Gastroesophageal sphincter (tissue), 4 donors: ENCODE measurements at regions not wholly inside any gene's neighbourhood (a gene's known extent, or its start where the extent isn't known, plus 50 kb on each side); places are given as distances from the start of the nearest gene placed in this dataset.

Experiments used
- ATAC-seq: fragments of 150-250 bp; one replicate; pipeline ENCODE4 v1.9.1; 2016; ENCODE audit warnings: mild to moderate bottlenecking, moderate library complexity
- H3K27ac ChIP-seq, 4 donors: fragments of 200-600 bp; sonication (generic) in 3 of 4; 1 replicate in 3 of 4; 2 replicates in 1 of 4; pipeline ENCODE4 v1.5.1; 2016 to 2019
- H3K27me3 ChIP-seq: fragments of 200-600 bp; sonication (generic); one replicate; pipeline ENCODE4 v1.5.1; 2019
- H3K36me3 ChIP-seq, 2 donors: fragments of 200-600 bp; sonication (generic); one replicate each; pipeline ENCODE4 v1.5.1; 2019; ENCODE audit warnings: control low read depth in 1 of 2
- H3K4me1 ChIP-seq, 3 donors: fragments of 200-600 bp; sonication (generic); 1 replicate in 2 of 3; 2 replicates in 1 of 3; pipeline ENCODE4 v1.5.1; 2016 to 2019; ENCODE audit warnings: control low read depth in 2 of 3
- H3K4me3 ChIP-seq, 2 donors: fragments of 200-600 bp; sonication (generic); one replicate each; pipeline ENCODE4 v1.5.1; 2019; ENCODE audit warnings: mild to moderate bottlenecking in 1 of 2, moderate library complexity in 1 of 2
- H3K9me3 ChIP-seq, 3 donors: fragments of 200-600 bp; sonication (generic); one replicate each; pipeline ENCODE4 v1.5.1; 2017 to 2019; ENCODE audit warnings: control low read depth in 2 of 3
- CTCF ChIP-seq, 4 experiments: fragments of 200-600 bp in 2 of 4; fragments of 450-650 bp in 2 of 4; sonication (generic) in 1 of 4; IDR thresholded peaks; one replicate each; pipeline ENCODE4 v1.5.1; 2017 to 2019; ENCODE audit warnings: antibody characterized with exemption in 4 of 4, mild to moderate bottlenecking in 2 of 4, moderate library complexity in 2 of 4
- EP300 ChIP-seq: sonication (generic); formaldehyde crosslinking; IDR thresholded peaks from one replicate; pipeline ENCODE4 v1.6.1; 2017; ENCODE audit warnings: antibody characterized with exemption, mild to moderate bottlenecking
- POLR2A ChIP-seq, 2 donors: fragments of 450-650 bp; IDR thresholded peaks; one replicate each; pipeline ENCODE4 v1.6.1; 2017; ENCODE audit warnings: antibody characterized with exemption in 2 of 2, mild to moderate bottlenecking in 2 of 2, moderate library complexity in 1 of 2
- POLR2AphosphoS5 ChIP-seq: sonication (generic); formaldehyde crosslinking; IDR thresholded peaks from one replicate; pipeline ENCODE4 v1.6.1; 2017; ENCODE audit warnings: antibody characterized with exemption
- WGBS, 2 donors: methylation state at CpG; one replicate each; pipeline ENCODE4 v1.1.5; 2018; ENCODE audit warnings: low coverage in 1 of 2; 5-methylcytosine and 5-hydroxymethylcytosine counted together

- Histone ChIP-seq H3K27ac (no peak overlapping the region), H3K9me3 (no peaks in the 10 kb centered on the region), H3K27me3 (no peaks in the 10 kb centered on the region), H3K4me1 (peaks cover 0 to 24% (median 0%) of the 10 kb centered on the region in 3 donors), H3K4me3 (no peak overlapping the region), H3K36me3 (peaks cover 0 to 15% of the 10 kb centered on the region in 2 donors)
- no peak for TF ChIP-seq EP300
- no peak for TF ChIP-seq POLR2AphosphoS5
- no peak for TF ChIP-seq POLR2A (IDR thresholded peaks at IDR 0.05)
- no peak for TF ChIP-seq CTCF (IDR thresholded peaks at IDR 0.05)
- ATAC-seq, result no peak
- WGBS, 2 donors, result 88 to 93% methylated on average over 3 of the region's 11 CpGs
These were observed 1466.9 kb downstream of the UQCRFS1 start for GRCh38 chr19:27745978-27746542.

- Histone ChIP-seq H3K4me1 (peaks cover 0 to 18% (median 0%) of the 10 kb centered on the region in 3 donors), H3K4me3 (no peak overlapping the region), H3K27me3 (no peaks in the 10 kb centered on the region), H3K36me3 (peaks cover 0 to 15% of the 10 kb centered on the region in 2 donors), H3K27ac (no peak overlapping the region), H3K9me3 (no peaks in the 10 kb centered on the region)
- WGBS, 2 donors, result 80 to 87% methylated on average over 3 to 5 of the region's 10 CpGs
- TF ChIP-seq CTCF (IDR thresholded peaks at IDR 0.05) (no peak), POLR2A (IDR thresholded peaks at IDR 0.05) (no peak), EP300 (no peak), POLR2AphosphoS5 (no peak)
- ATAC-seq, result no peak
These were observed 1467.8 kb downstream of the UQCRFS1 start for GRCh38 chr19:27744926-27745768.

GRCh38 chr19:27742041-27742440, 1470.9 kb downstream of the UQCRFS1 start:
- Histone ChIP-seq H3K27me3 (no peaks in the 10 kb centered on the region), H3K9me3 (no peaks in the 10 kb centered on the region), H3K4me3 (no peak overlapping the region), H3K27ac (no peak overlapping the region), H3K4me1 (peaks cover 0 to 9% (median 0%) of the 10 kb centered on the region in 3 donors), H3K36me3 (peaks cover 0 to 15% of the 10 kb centered on the region in 2 donors)
- 80 to 87% methylated on average over 3 of the region's 3 CpGs for WGBS, 2 donors
- TF ChIP-seq CTCF (IDR thresholded peaks at IDR 0.05) (no peak), POLR2AphosphoS5 (no peak)
- no peak for ATAC-seq

- Histone ChIP-seq H3K4me1 (peaks cover 0 to under 1% (median 0%) of the 10 kb centered on the region in 3 donors), H3K27me3 (no peaks in the 10 kb centered on the region), H3K9me3 (no peaks in the 10 kb centered on the region), H3K27ac (no peak overlapping the region), H3K4me3 (no peak overlapping the region), H3K36me3 (peaks cover 0 to 15% of the 10 kb centered on the region in 2 donors)
- WGBS, 2 donors, result 83 to 94% methylated on average over 4 to 7 of the region's 8 CpGs
- TF ChIP-seq POLR2A (IDR thresholded peaks at IDR 0.05), result no peak
- TF ChIP-seq EP300, result no peak
- no peak for TF ChIP-seq CTCF (IDR thresholded peaks at IDR 0.05)
- TF ChIP-seq POLR2AphosphoS5, result no peak
- ATAC-seq, result no peak
These were observed 1471.7 kb downstream of the UQCRFS1 start for GRCh38 chr19:27741236-27741635.

GRCh38 chr19:27740396-27740795, 1472.6 kb downstream of the UQCRFS1 start:
- no peaks in the 10 kb centered on the region for H3K9me3 ChIP-seq
- 80 to 100% methylated on average over 1 to 2 of the region's 3 CpGs for WGBS, 2 donors
- H3K27me3 ChIP-seq, result no peaks in the 10 kb centered on the region
- H3K36me3 ChIP-seq, result peaks cover 0 to 12% of the 10 kb centered on the region in 2 donors
- H3K4me3 ChIP-seq, result no peak overlapping the region
- no peak overlapping the region for H3K27ac ChIP-seq
- no peaks in the 10 kb centered on the region for H3K4me1 ChIP-seq
- TF ChIP-seq EP300 (no peak), POLR2A (IDR thresholded peaks at IDR 0.05) (no peak), CTCF (IDR thresholded peaks at IDR 0.05) (no peak)
- no peak for ATAC-seq
